Breast epithelium (tissue), 3 donors: ENCODE measurements at regions not wholly inside any gene's neighbourhood (a gene's known extent, or its start where the extent isn't known, plus 50 kb on each side); places are given as distances from the start of the nearest gene placed in this dataset.

ENCODE experiments used
- CTCF ChIP-seq, 3 donors: fragments of 450-650 bp; IDR thresholded peaks; one replicate each; pipeline ENCODE4 v1.5.1; 2016 to 2017; ENCODE audit warnings: antibody characterized with exemption in 3 of 3, mild to moderate bottlenecking in 3 of 3, moderate library complexity in 3 of 3
- POLR2A ChIP-seq: fragments of 450-650 bp; IDR thresholded peaks from one replicate; pipeline ENCODE4 v1.6.1; 2016; ENCODE audit warnings: antibody characterized with exemption, mild to moderate bottlenecking, moderate library complexity

- TF ChIP-seq CTCF (IDR thresholded peaks at IDR 0.05) = no peak
- TF ChIP-seq POLR2A = no peak
Measured at GRCh38 chr1:106185089-106185488, 871.4 kb upstream of the PRMT6 start.
